Thymus (tissue), 11 donors: ENCODE measurements at regions not wholly inside any gene's neighbourhood (a gene's known extent, or its start where the extent isn't known, plus 50 kb on each side); places are given as distances from the start of the nearest gene placed in this dataset.
"Not testable (repeated sequence)": the region's sequence is repeated elsewhere in the genome, so short reads cannot be mapped to it uniquely, and the experiment has no call there.

Source experiments
- DNase-seq, 9 donors: peaks; one replicate each; pipeline ENCODE4 v3.0.0-alpha.2; 2013; ENCODE audit warnings: low spot score in 9 of 9, low read depth in 6 of 9, missing footprints in 1 of 9
- H3K27ac ChIP-seq, 2 donors: one replicate each; pipeline ENCODE4 v1.5.1; 2013; ENCODE audit warnings: control low read depth in 1 of 2, low read depth in 1 of 2, low read length in 1 of 2, mild to moderate bottlenecking in 1 of 2, moderate library complexity in 1 of 2
- H3K27me3 ChIP-seq, 2 donors: one replicate each; pipeline ENCODE4 v1.5.1; 2013; ENCODE audit warnings: low read length in 1 of 2; ENCODE audit not compliant: control insufficient read depth in 2 of 2, insufficient read depth in 1 of 2
- H3K36me3 ChIP-seq, 2 donors: one replicate each; pipeline ENCODE4 v1.5.1; 2013; ENCODE audit warnings: low read length in 1 of 2, mild to moderate bottlenecking in 1 of 2, moderate library complexity in 1 of 2; ENCODE audit not compliant: control insufficient read depth in 2 of 2, insufficient read depth in 2 of 2
- H3K4me1 ChIP-seq, 2 donors: one replicate each; pipeline ENCODE4 v1.5.1; 2013; ENCODE audit warnings: low read length in 2 of 2; ENCODE audit not compliant: control insufficient read depth in 2 of 2, insufficient read depth in 2 of 2
- H3K4me3 ChIP-seq, 2 donors: one replicate each; pipeline ENCODE4 v1.5.1; 2013; ENCODE audit warnings: low read length in 2 of 2, control low read depth in 1 of 2, mild to moderate bottlenecking in 1 of 2
- H3K9me3 ChIP-seq, 2 donors: one replicate each; pipeline ENCODE4 v1.5.1; 2013; ENCODE audit warnings: low read length in 1 of 2, mild to moderate bottlenecking in 1 of 2; ENCODE audit not compliant: control insufficient read depth in 2 of 2, insufficient read depth in 1 of 2
- WGBS: extraction: QIAGEN DNeasy Blood & Tissue Kit; methylation state at CpG from one replicate; pipeline ENCODE4 v1.1.7; 2013; 5-methylcytosine and 5-hydroxymethylcytosine counted together
- donor health status: healthy.

DNA sequence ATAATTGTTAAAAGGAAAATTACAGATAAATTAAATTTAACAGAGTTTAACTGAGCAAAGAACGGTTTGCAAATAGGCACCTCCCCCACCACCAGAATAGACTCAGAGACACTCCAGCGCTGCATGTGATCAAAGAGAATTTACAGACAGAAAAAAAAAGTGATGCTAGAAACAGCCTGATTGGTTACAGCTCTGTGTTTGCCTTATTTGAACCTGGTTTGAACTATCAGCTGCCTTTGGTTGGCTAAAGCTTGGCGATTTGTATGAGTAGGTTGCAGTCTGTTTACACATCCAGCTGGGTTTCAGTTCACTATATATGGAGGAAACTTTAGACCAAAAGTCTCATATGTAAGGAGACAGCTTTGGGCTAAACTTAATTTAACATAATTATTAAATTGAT lies 249.1 kb downstream of the ENC1 start:
- Histone ChIP-seq H3K4me3 (no peak overlapping the region), H3K27me3 (no peaks in the 10 kb centered on the region), H3K36me3 (no peaks in the 10 kb centered on the region), H3K27ac (peak overlapping the region in 1 of 2 donors; percentile 77), H3K9me3 (peaks cover 0 to 3% of the 10 kb centered on the region in 2 donors), H3K4me1 (peaks cover 3 to 48% of the 10 kb centered on the region in 2 donors)
- WGBS: 79% methylated on average over 3 of the region's 3 CpGs
- DNase-seq: peak in 4 of 9 donors; percentile 29 to 62 (median 56)

DNA sequence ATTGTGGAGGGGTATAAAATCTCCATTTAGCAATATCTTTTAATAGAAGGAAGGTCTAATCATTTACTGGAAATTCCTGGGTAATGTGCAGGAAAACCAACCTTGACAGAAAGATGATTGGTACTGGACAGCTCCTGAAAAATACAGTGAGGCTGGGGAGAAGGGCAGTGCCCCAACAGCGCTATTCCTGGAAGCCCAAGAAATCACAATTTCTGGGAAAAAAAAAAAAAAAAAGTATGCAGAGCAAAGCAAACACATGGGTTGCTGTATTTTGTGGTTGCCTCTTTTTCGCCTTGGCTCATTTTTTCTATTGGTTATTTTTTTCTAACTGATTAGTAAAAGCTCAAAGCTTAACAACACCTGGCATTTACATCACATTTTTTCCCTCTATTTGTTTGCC lies 249.7 kb downstream of the ENC1 start:
- Histone ChIP-seq H3K9me3 (peaks cover 0 to 3% of the 10 kb centered on the region in 2 donors), H3K4me3 (no peak overlapping the region)
- WGBS: 79% methylated on average over 2 of the region's 2 CpGs

DNA sequence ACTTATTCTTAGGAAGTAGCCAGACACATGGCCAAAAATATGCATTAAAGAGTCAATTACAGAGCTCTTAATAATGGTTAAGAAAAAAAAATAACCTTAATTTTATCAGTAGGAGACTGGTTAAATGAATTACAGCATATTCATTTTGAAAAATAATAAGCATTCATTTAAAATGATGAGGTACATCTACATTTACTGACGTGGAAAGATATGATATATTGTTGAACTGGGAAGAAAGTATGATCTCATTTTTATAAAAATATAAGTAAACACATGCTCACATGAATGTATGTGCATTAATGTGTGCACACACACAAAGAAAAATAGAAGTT lies 250.3 kb downstream of the ENC1 start:
- Histone ChIP-seq H3K4me3 (no peak overlapping the region), H3K27ac (no peak overlapping the region), H3K36me3 (no peaks in the 10 kb centered on the region), H3K9me3 (peaks cover 0 to 3% of the 10 kb centered on the region in 2 donors), H3K27me3 (no peaks in the 10 kb centered on the region), H3K4me1 (peaks cover 3 to 38% of the 10 kb centered on the region in 2 donors)
- no peak for DNase-seq
- WGBS: 89% methylated on average over 1 of the region's 1 CpG

More for the DNA sequence above, 249.7 kb downstream of the ENC1 start:
- H3K4me1 ChIP-seq: peaks cover 3 to 44% of the 10 kb centered on the region in 2 donors
- H3K27ac ChIP-seq: peak overlapping the region in 1 of 2 donors; percentile 77
- no peaks in the 10 kb centered on the region for H3K27me3 ChIP-seq
- no peaks in the 10 kb centered on the region for H3K36me3 ChIP-seq
- DNase-seq: no peak

DNA sequence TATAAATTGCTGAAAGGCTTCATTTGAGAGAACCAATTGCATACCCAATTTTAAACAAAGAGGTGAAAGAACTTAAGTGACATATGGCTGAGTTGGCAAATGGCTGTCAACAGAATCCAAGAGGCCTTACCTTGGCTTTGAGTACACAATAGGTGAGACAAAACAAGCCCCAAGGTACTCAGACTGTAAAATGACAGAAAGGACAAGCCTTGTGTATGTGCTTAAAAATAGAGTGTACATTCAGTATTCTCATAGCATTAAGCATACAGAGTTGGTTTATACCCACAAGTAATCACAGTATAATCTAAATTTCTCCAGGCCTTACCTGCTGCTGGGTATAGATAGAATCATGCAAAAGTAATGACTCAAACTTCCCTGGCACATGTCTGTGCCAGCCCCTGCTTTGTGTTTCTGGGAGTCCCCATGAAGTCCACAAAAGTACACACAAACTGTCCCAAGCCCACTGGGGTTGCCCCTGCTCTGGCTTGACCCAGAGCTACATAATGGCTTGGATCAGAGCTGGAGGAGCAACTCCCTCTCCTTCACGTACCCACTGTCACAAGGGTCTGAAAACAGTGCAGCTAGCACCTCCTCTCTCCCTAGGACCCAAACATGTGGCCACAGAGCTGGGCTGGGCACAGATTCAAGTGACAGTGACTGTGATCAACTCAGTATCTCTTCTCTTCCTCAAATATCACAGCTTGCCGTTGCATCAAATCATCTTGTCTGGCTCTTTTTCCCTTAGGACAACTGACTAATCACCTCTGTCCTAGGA lies 250.8 kb downstream of the ENC1 start:
- Histone ChIP-seq H3K27ac (no peak overlapping the region), H3K4me3 (no peak overlapping the region), H3K27me3 (no peaks in the 10 kb centered on the region), H3K4me1 (peaks cover 0 to 32% of the 10 kb centered on the region in 2 donors), H3K36me3 (no peaks in the 10 kb centered on the region), H3K9me3 (peaks cover 0 to 3% of the 10 kb centered on the region in 2 donors)
- WGBS: 87% methylated on average over 2 of the region's 2 CpGs
- no peak for DNase-seq

DNA sequence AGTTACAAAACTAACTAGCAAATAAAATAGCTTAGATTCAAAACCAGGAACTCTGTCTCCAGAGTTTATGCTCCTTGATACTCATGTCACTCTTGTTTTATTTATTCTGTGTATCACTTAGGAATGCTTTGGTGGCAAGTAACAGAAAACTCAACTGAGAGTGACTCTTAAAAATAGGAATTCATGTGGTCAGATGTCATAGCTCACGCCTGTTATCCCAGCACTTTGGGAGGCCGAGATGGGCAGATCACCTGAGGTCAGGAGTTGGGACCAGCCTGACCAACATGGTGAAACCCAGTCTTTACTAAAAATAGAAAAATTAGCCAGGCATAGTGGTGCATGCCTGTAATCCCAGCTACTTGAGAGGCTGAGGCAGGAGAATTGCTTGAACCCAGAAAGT lies 252.1 kb downstream of the ENC1 start:
- H3K36me3 ChIP-seq, H3K9me3 ChIP-seq, H3K4me3 ChIP-seq, H3K27ac ChIP-seq, DNase-seq, H3K27me3 ChIP-seq: not testable (repeated sequence)
- WGBS: 95% methylated on average over 2 of the region's 2 CpGs
- H3K4me1 ChIP-seq: peaks cover 0 to 21% of the 10 kb centered on the region in 2 donors

DNA sequence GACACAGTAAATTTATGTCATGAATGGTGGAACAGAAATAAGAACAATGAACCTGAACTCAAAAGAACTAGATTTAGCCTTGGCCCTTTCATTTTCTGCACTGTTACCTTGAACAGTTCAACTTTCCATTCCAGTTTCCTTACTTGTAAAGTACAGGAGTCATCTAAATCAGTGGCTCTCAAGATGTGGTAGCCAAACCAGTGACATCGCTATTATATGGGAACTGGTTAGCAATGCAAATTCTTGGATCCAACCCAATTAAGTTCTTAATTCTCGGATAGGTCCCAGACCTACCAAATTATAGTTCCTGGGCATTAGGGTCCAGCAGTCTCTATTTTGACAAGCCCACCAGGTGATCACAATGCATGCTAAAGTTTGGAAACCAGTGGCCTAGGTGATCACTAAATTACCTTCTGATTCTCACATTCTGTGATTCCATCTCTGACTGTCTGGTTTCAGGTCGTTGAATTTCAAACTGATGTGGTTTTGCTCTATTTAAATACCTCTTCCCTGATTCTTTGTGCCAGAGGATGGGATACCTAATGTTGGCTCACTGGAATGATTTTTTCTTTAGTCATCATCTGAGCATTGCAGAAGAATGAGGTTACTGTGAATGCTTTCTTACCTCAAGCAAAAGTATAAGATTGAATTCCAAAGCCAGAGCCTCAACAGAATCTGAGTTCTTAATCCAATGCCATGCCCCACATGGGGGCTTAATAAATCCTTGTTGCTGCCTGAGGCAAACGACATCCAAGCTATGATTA lies 253.8 kb downstream of the ENC1 start:
- Histone ChIP-seq H3K27ac (no peak overlapping the region), H3K27me3 (no peaks in the 10 kb centered on the region), H3K9me3 (peaks cover 0 to under 1% of the 10 kb centered on the region in 2 donors), H3K36me3 (no peaks in the 10 kb centered on the region), H3K4me3 (no peak overlapping the region), H3K4me1 (peaks cover 0 to 7% of the 10 kb centered on the region in 2 donors)
- 92% methylated on average over 4 of the region's 4 CpGs for WGBS
- DNase-seq: no peak

DNA sequence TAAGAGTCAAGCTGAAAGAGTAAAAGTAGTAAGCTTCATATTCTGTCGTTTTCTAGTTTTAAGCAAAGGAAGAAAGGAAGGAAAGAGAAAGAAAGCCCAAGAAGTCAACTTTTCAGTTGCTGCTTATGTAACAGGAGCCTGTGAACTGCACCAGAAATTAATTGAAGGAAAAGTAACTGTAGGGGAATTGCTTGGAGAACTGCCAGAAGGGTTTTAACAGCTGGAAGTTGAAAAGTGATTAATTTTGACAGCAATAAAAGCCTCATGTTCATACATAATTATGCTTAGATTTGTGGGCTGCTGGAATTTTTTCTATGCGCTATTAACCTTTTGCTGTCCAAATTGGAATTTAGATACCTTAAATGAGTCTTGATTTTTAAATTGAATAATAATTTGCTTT lies 255.7 kb downstream of the ENC1 start:
- H3K27ac ChIP-seq: no peak overlapping the region
- no peak overlapping the region for H3K4me3 ChIP-seq
- 29% methylated on average over 2 of the region's 2 CpGs for WGBS
- no peaks in the 10 kb centered on the region for H3K27me3 ChIP-seq
- H3K4me1 ChIP-seq: peaks cover 0 to 1% of the 10 kb centered on the region in 2 donors
- H3K9me3 ChIP-seq: no peaks in the 10 kb centered on the region
- H3K36me3 ChIP-seq: no peaks in the 10 kb centered on the region
- no peak for DNase-seq

DNA sequence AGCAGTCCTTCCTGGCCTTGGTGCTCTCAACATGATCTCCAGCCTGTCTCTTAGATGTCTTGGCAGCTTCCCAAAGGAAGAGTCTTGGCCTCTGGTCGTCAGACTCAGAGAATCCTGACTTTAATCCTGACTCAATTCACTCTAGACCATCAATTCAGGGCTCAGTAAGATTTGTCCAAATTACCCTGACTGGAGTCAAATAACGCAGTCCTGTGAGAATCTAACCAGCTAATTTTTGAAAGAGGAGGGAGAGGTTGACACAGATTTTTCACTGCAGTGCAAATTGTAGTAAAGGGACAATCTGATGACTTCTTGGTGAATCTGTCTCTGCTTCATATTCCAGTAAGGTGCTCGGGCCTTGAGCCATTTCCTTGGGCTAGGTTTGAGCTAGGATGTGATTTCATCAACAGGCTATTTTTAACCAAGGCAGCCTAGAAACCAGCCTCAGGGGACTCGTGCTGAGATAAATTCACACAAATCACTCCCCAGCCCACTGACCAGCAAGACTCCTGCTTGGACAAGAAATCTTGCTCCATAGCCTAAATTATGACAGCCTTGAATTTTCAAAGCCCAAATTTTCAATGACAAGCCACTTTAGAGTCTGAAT lies 257.4 kb downstream of the ENC1 start:
- Histone ChIP-seq H3K27me3 (no peaks in the 10 kb centered on the region), H3K27ac (no peak overlapping the region), H3K4me1 (no peaks in the 10 kb centered on the region), H3K9me3 (no peaks in the 10 kb centered on the region), H3K36me3 (no peaks in the 10 kb centered on the region), H3K4me3 (no peak overlapping the region)
- no peak for DNase-seq
- 87% methylated on average over 4 of the region's 4 CpGs for WGBS
